WTC11 (cell line): ENCODE measurements at regions not wholly inside any gene's neighbourhood (a gene's known extent, or its start where the extent isn't known, plus 50 kb on each side); places are given as distances from the start of the nearest gene placed in this dataset.

ENCODE experiments used
- ATAC-seq: fragments of 200-7000 bp; cut with Tn5 transposase; 2 replicates; pipeline ENCODE4 v1.10.0; 2021; ENCODE audit warnings: mild to moderate bottlenecking, moderate library complexity
- CTCF ChIA-PET: fragments of 300-600 bp; sonication (Branson Sonifier 250); formaldehyde crosslinking; loops from one replicate; lab custom pipeline; 2021; ENCODE audit warnings: antibody characterized with exemption; lab: Charles Lee
- POLR2A ChIA-PET: fragments of 350-600 bp; sonication (Branson Sonifier 250); formaldehyde crosslinking; loops from one replicate; lab custom pipeline; 2021; ENCODE audit warnings: antibody characterized with exemption; lab: Charles Lee
- DNase-seq: peaks from one replicate; pipeline ENCODE4 v3.0.0; 2021; ENCODE audit warnings: low spot score
- H3K27ac Mint-ChIP-seq: 2 replicates; pipeline ENCODE4 v1.8.0; 2021; ENCODE audit warnings: mixed read lengths
- H3K27me3 Mint-ChIP-seq: 2 replicates; pipeline ENCODE4 v1.8.0; 2021; ENCODE audit warnings: low read depth, mild to moderate bottlenecking, moderate library complexity, mixed read lengths
- H3K36me3 Mint-ChIP-seq: 2 replicates; pipeline ENCODE4 v1.8.0; 2021; ENCODE audit warnings: mixed read lengths
- H3K4me1 Mint-ChIP-seq: 2 replicates; pipeline ENCODE4 v1.8.0; 2022; ENCODE audit warnings: mixed read lengths
- H3K4me3 Mint-ChIP-seq: 2 replicates; pipeline ENCODE4 v1.8.0; 2021; ENCODE audit warnings: mild to moderate bottlenecking, moderate library complexity, mixed read lengths
- H3K9me3 Mint-ChIP-seq: 2 replicates; pipeline ENCODE4 v1.8.0; 2021; ENCODE audit warnings: mixed read lengths
- AR ChIP-seq: fragments of 250-450 bp; sonication (Bioruptor Pico); IDR thresholded peaks from 2 replicates; pipeline ENCODE4 v1.9.0; 2021; ENCODE audit warnings: mild to moderate bottlenecking
- CREM ChIP-seq: sonication (generic); formaldehyde crosslinking; IDR thresholded peaks from 2 replicates; pipeline ENCODE4 v1.8.1; 2022; ENCODE audit warnings: mild to moderate bottlenecking, missing genetic modification reagents, moderate library complexity
- ELF4 ChIP-seq: sonication (generic); formaldehyde crosslinking; IDR thresholded peaks from 2 replicates; pipeline ENCODE4 v1.8.1; 2022; ENCODE audit warnings: low read depth, mild to moderate bottlenecking, moderate library complexity, missing genetic modification reagents
- EMX1 ChIP-seq: fragments of 250-450 bp; sonication (Bioruptor Pico); IDR thresholded peaks from 2 replicates; pipeline ENCODE4 v1.8.0; 2021; ENCODE audit warnings: mild to moderate bottlenecking
- ESRRA ChIP-seq: sonication (generic); formaldehyde crosslinking; IDR thresholded peaks from 2 replicates; pipeline ENCODE4 v1.8.1; 2022; ENCODE audit warnings: mild to moderate bottlenecking, missing genetic modification reagents, borderline replicate concordance
- FOXK1 ChIP-seq: sonication (generic); formaldehyde crosslinking; IDR thresholded peaks from 2 replicates; pipeline ENCODE4 v1.8.0; 2022; ENCODE audit warnings: mild to moderate bottlenecking, moderate library complexity, missing genetic modification reagents
- JUN ChIP-seq: sonication (generic); formaldehyde crosslinking; IDR thresholded peaks from 2 replicates; pipeline ENCODE4 v1.8.0; 2023; ENCODE audit warnings: mild to moderate bottlenecking, missing genetic modification reagents
- SMAD4 ChIP-seq: sonication (generic); formaldehyde crosslinking; IDR thresholded peaks from 2 replicates; pipeline ENCODE4 v1.8.0; 2022; ENCODE audit warnings: mild to moderate bottlenecking, missing genetic modification reagents
- ZNF317 ChIP-seq: sonication (generic); formaldehyde crosslinking; IDR thresholded peaks from 2 replicates; pipeline ENCODE4 v1.8.1; 2023; ENCODE audit warnings: low read depth, mild to moderate bottlenecking, moderate library complexity, missing genetic modification reagents, borderline replicate concordance
- ZNF671 ChIP-seq: fragments of 250-450 bp; sonication (Bioruptor Pico); IDR thresholded peaks from 2 replicates; pipeline ENCODE4 v1.8.0; 2021; ENCODE audit warnings: mild to moderate bottlenecking
- TF ChIP-seq, protein P1 (sequence below): fragments of 200-600 bp; IDR thresholded peaks from 2 replicates; pipeline ENCODE4 v1.8.0; 2022; ENCODE audit warnings: antibody characterized with exemption
- TF ChIP-seq, protein P2 (sequence below): fragments of 250-450 bp; sonication (Bioruptor Pico); IDR thresholded peaks from 2 replicates; pipeline ENCODE4 v1.9.0; 2021; ENCODE audit warnings: mild to moderate bottlenecking, borderline replicate concordance
- TF ChIP-seq, protein P3 (sequence below): sonication (generic); formaldehyde crosslinking; IDR thresholded peaks from 2 replicates; pipeline ENCODE4 v1.8.0; 2023; ENCODE audit warnings: missing genetic modification reagents, mild to moderate bottlenecking, borderline replicate concordance
- TF ChIP-seq, protein P4 (sequence below): sonication (generic); formaldehyde crosslinking; IDR thresholded peaks from 2 replicates; pipeline ENCODE4 v1.8.0; 2022; ENCODE audit warnings: mild to moderate bottlenecking, missing genetic modification reagents
- TF ChIP-seq, protein P5 (sequence below): sonication (generic); formaldehyde crosslinking; IDR thresholded peaks from 2 replicates; pipeline ENCODE4 v1.8.1; 2023; ENCODE audit warnings: mild to moderate bottlenecking, missing genetic modification reagents
- TF ChIP-seq, protein P6 (sequence below): sonication (generic); formaldehyde crosslinking; IDR thresholded peaks from 2 replicates; pipeline ENCODE4 v1.8.0; 2022; ENCODE audit warnings: mild to moderate bottlenecking, missing genetic modification reagents

DNA sequence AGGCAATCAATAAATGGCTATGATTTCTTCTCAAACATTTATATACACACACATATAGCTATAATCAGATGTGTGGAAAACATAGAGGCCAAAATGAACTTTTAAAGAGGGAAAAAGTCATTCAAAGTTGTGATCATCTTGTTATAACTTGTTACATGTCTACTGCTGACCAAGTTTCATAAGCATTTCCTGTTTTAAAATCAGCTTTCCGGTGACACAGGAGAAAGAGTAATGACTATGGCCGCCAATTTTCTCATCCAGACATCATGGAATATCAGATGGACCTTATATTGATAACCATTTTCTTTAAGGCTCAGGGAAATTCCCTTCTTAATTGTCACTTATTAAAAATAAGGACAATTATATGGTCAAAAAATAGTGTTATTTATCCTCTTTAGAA lies 71.7 kb upstream of the AGTR1 start:
- TF ChIP-seq ZNF317 (no peak), EMX1 (CRISPR knock-in tag) (no peak)
- TF ChIP-seq, protein P1, sequence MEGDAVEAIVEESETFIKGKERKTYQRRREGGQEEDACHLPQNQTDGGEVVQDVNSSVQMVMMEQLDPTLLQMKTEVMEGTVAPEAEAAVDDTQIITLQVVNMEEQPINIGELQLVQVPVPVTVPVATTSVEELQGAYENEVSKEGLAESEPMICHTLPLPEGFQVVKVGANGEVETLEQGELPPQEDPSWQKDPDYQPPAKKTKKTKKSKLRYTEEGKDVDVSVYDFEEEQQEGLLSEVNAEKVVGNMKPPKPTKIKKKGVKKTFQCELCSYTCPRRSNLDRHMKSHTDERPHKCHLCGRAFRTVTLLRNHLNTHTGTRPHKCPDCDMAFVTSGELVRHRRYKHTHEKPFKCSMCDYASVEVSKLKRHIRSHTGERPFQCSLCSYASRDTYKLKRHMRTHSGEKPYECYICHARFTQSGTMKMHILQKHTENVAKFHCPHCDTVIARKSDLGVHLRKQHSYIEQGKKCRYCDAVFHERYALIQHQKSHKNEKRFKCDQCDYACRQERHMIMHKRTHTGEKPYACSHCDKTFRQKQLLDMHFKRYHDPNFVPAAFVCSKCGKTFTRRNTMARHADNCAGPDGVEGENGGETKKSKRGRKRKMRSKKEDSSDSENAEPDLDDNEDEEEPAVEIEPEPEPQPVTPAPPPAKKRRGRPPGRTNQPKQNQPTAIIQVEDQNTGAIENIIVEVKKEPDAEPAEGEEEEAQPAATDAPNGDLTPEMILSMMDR: no peak
- CTCF ChIA-PET: no interaction called here
- ATAC-seq (no peak), DNase-seq (no peak)
- peaks cover 21% of the 10 kb centered on the region for H3K9me3 Mint-ChIP-seq
- H3K4me1 Mint-ChIP-seq: peaks cover 3% of the 10 kb centered on the region
- no peaks in the 10 kb centered on the region; the same call in 1 of the 2 replicates for H3K36me3 Mint-ChIP-seq
- H3K4me3 Mint-ChIP-seq: no peak overlapping the region
- POLR2A ChIA-PET: no interaction called here
- H3K27me3 Mint-ChIP-seq: no peaks in the 10 kb centered on the region
- H3K27ac Mint-ChIP-seq: no peak overlapping the region

DNA sequence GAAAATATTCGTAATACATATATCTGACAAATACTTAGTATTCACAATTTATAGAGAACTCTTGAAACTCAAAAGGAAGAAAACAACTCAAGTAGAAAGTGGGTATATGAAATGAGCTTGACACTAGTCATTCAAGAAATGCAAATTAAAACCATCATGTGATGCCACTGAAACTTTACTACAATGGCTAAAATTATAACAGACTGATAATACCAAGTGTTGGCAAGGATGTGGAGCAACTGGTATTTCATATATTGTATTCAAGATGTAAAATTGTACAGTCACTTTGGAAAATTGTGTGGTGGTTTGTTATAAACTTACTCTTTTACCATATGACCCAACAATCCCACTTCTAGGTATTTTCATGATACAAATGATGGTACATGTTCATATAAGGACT lies 68.7 kb upstream of the AGTR1 start:
- H3K4me1 Mint-ChIP-seq: peaks cover 8% of the 10 kb centered on the region
- no peak for TF ChIP-seq ESRRA (CRISPR knock-in tag)
- TF ChIP-seq AR: no peak
- TF ChIP-seq SMAD4 (CRISPR knock-in tag): no peak
- no peak for TF ChIP-seq ZNF671 (CRISPR knock-in tag)
- no peak for TF ChIP-seq FOXK1 (CRISPR knock-in tag)
- TF ChIP-seq CREM: no peak
- TF ChIP-seq, protein P2, sequence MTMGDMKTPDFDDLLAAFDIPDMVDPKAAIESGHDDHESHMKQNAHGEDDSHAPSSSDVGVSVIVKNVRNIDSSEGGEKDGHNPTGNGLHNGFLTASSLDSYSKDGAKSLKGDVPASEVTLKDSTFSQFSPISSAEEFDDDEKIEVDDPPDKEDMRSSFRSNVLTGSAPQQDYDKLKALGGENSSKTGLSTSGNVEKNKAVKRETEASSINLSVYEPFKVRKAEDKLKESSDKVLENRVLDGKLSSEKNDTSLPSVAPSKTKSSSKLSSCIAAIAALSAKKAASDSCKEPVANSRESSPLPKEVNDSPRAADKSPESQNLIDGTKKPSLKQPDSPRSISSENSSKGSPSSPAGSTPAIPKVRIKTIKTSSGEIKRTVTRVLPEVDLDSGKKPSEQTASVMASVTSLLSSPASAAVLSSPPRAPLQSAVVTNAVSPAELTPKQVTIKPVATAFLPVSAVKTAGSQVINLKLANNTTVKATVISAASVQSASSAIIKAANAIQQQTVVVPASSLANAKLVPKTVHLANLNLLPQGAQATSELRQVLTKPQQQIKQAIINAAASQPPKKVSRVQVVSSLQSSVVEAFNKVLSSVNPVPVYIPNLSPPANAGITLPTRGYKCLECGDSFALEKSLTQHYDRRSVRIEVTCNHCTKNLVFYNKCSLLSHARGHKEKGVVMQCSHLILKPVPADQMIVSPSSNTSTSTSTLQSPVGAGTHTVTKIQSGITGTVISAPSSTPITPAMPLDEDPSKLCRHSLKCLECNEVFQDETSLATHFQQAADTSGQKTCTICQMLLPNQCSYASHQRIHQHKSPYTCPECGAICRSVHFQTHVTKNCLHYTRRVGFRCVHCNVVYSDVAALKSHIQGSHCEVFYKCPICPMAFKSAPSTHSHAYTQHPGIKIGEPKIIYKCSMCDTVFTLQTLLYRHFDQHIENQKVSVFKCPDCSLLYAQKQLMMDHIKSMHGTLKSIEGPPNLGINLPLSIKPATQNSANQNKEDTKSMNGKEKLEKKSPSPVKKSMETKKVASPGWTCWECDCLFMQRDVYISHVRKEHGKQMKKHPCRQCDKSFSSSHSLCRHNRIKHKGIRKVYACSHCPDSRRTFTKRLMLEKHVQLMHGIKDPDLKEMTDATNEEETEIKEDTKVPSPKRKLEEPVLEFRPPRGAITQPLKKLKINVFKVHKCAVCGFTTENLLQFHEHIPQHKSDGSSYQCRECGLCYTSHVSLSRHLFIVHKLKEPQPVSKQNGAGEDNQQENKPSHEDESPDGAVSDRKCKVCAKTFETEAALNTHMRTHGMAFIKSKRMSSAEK (CRISPR knock-in tag): no peak
- TF ChIP-seq, protein P3, sequence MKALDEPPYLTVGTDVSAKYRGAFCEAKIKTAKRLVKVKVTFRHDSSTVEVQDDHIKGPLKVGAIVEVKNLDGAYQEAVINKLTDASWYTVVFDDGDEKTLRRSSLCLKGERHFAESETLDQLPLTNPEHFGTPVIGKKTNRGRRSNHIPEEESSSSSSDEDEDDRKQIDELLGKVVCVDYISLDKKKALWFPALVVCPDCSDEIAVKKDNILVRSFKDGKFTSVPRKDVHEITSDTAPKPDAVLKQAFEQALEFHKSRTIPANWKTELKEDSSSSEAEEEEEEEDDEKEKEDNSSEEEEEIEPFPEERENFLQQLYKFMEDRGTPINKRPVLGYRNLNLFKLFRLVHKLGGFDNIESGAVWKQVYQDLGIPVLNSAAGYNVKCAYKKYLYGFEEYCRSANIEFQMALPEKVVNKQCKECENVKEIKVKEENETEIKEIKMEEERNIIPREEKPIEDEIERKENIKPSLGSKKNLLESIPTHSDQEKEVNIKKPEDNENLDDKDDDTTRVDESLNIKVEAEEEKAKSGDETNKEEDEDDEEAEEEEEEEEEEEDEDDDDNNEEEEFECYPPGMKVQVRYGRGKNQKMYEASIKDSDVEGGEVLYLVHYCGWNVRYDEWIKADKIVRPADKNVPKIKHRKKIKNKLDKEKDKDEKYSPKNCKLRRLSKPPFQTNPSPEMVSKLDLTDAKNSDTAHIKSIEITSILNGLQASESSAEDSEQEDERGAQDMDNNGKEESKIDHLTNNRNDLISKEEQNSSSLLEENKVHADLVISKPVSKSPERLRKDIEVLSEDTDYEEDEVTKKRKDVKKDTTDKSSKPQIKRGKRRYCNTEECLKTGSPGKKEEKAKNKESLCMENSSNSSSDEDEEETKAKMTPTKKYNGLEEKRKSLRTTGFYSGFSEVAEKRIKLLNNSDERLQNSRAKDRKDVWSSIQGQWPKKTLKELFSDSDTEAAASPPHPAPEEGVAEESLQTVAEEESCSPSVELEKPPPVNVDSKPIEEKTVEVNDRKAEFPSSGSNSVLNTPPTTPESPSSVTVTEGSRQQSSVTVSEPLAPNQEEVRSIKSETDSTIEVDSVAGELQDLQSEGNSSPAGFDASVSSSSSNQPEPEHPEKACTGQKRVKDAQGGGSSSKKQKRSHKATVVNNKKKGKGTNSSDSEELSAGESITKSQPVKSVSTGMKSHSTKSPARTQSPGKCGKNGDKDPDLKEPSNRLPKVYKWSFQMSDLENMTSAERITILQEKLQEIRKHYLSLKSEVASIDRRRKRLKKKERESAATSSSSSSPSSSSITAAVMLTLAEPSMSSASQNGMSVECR (CRISPR knock-in tag): no peak
- no peak for TF ChIP-seq JUN (CRISPR knock-in tag)
- TF ChIP-seq EMX1 (CRISPR knock-in tag): no peak
- TF ChIP-seq, protein P4, sequence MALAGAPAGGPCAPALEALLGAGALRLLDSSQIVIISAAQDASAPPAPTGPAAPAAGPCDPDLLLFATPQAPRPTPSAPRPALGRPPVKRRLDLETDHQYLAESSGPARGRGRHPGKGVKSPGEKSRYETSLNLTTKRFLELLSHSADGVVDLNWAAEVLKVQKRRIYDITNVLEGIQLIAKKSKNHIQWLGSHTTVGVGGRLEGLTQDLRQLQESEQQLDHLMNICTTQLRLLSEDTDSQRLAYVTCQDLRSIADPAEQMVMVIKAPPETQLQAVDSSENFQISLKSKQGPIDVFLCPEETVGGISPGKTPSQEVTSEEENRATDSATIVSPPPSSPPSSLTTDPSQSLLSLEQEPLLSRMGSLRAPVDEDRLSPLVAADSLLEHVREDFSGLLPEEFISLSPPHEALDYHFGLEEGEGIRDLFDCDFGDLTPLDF (CRISPR knock-in tag): no peak
- TF ChIP-seq, protein P5, sequence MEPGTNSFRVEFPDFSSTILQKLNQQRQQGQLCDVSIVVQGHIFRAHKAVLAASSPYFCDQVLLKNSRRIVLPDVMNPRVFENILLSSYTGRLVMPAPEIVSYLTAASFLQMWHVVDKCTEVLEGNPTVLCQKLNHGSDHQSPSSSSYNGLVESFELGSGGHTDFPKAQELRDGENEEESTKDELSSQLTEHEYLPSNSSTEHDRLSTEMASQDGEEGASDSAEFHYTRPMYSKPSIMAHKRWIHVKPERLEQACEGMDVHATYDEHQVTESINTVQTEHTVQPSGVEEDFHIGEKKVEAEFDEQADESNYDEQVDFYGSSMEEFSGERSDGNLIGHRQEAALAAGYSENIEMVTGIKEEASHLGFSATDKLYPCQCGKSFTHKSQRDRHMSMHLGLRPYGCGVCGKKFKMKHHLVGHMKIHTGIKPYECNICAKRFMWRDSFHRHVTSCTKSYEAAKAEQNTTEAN (CRISPR knock-in tag): no peak
- TF ChIP-seq ELF4 (CRISPR knock-in tag): no peak
- TF ChIP-seq, protein P6, sequence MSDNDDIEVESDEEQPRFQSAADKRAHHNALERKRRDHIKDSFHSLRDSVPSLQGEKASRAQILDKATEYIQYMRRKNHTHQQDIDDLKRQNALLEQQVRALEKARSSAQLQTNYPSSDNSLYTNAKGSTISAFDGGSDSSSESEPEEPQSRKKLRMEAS (CRISPR knock-in tag): no peak
- TF ChIP-seq, all 79 proteins: peak for 0
- ChIA-PET CTCF (no interaction called here), POLR2A (no interaction called here)
- no peaks in the 10 kb centered on the region for H3K27me3 Mint-ChIP-seq
- H3K36me3 Mint-ChIP-seq: no peaks in the 10 kb centered on the region; the same call in 1 of the 2 replicates
- H3K4me3 Mint-ChIP-seq: no peak overlapping the region
- DNase-seq: no peak
- ATAC-seq: no peak
- no peak overlapping the region for H3K27ac Mint-ChIP-seq
- H3K9me3 Mint-ChIP-seq: peaks cover 21% of the 10 kb centered on the region
